Neural cell (in vitro differentiated cells): ENCODE measurements at regions not wholly inside any gene's neighbourhood (a gene's known extent, or its start where the extent isn't known, plus 50 kb on each side); places are given as distances from the start of the nearest gene placed in this dataset.

Experiments
- H2AFZ ChIP-seq: fragments of 200-600, 300-800 bp; sonication (generic), shearing (Covaris generic); 2 replicates; pipeline ENCODE4 v1.6.0; 2014; ENCODE audit warnings: low read depth, mild to moderate bottlenecking, antibody characterized with exemption, low read length, moderate library complexity
- H3F3A ChIP-seq: fragments of 200-600 bp; shearing (Covaris generic); 2 replicates; pipeline ENCODE4 v1.6.1; 2016; ENCODE audit warnings: mild to moderate bottlenecking, moderate library complexity, mixed read lengths, antibody characterized with exemption, low read length; ENCODE audit not compliant: insufficient read depth, poor library complexity, severe bottlenecking
- H3K27ac ChIP-seq: fragments of 200-600, 300-800 bp; sonication (generic), shearing (Covaris generic); 2 replicates; pipeline ENCODE4 v1.5.1; 2014; ENCODE audit warnings: mild to moderate bottlenecking, low read length, moderate library complexity
- H3K27me3 ChIP-seq: fragments of 300-800, 200-600 bp; sonication (generic), shearing (Covaris generic); 2 replicates; pipeline ENCODE4 v1.6.0; 2014; ENCODE audit warnings: mild to moderate bottlenecking, low read depth, low read length, moderate library complexity; ENCODE audit not compliant: insufficient read depth
- H3K36me3 ChIP-seq: fragments of 300-800, 200-600 bp; sonication (generic), shearing (Covaris generic); 2 replicates; pipeline ENCODE4 v1.5.1; 2014; ENCODE audit warnings: mild to moderate bottlenecking, antibody characterized with exemption, low read length, moderate library complexity; ENCODE audit not compliant: insufficient read depth
- H3K4me2 ChIP-seq: fragments of 300-800, 200-600 bp; sonication (generic), shearing (Covaris generic); 2 replicates; pipeline ENCODE4 v1.6.0; 2014; ENCODE audit warnings: mild to moderate bottlenecking, low read length
- H3K4me3 ChIP-seq: fragments of 300-800, 200-600 bp; sonication (generic), shearing (Covaris generic); 2 replicates; pipeline ENCODE4 v1.5.1; 2014; ENCODE audit warnings: mild to moderate bottlenecking, low read length, moderate library complexity
- H3K79me2 ChIP-seq: fragments of 200-600 bp; shearing (Covaris generic); replicated peaks from 2 replicates; pipeline ENCODE4 v1.6.0; 2014; ENCODE audit warnings: mild to moderate bottlenecking, low read length, moderate library complexity; ENCODE audit not compliant: insufficient read depth
- H3K9ac ChIP-seq: fragments of 300-800, 200-600 bp; sonication (generic), shearing (Covaris generic); 2 replicates; pipeline ENCODE4 v1.6.1; 2016; ENCODE audit warnings: mild to moderate bottlenecking, low read length, mixed read lengths
- H3K9me2 ChIP-seq: fragments of 200-600 bp; shearing (Covaris generic); 2 replicates; pipeline ENCODE4 v1.6.1; 2016; ENCODE audit warnings: mild to moderate bottlenecking, low read length, mixed read lengths; ENCODE audit not compliant: insufficient read depth
- H3K9me3 ChIP-seq: fragments of 200-600, 300-800 bp; sonication (generic), shearing (Covaris generic); 2 replicates; pipeline ENCODE4 v1.6.1; 2016; ENCODE audit warnings: mild to moderate bottlenecking, mixed run types, low read length, moderate library complexity, mixed read lengths
- H4K20me1 ChIP-seq: fragments of 200-600 bp; shearing (Covaris generic); 2 replicates; pipeline ENCODE4 v1.6.1; 2016; ENCODE audit warnings: mild to moderate bottlenecking, mixed run types; ENCODE audit not compliant: insufficient read depth
- CTCF ChIP-seq: fragments of 450-650 bp; IDR thresholded peaks from 2 replicates; pipeline ENCODE4 v1.5.1; 2014; ENCODE audit warnings: antibody characterized with exemption, mild to moderate bottlenecking, moderate library complexity; ENCODE audit not compliant: poor library complexity, severe bottlenecking
- EP300 ChIP-seq: fragments of 450-650 bp; conservative IDR thresholded peaks from 2 replicates; pipeline ENCODE4 v1.6.1; 2014; ENCODE audit warnings: antibody characterized with exemption, mild to moderate bottlenecking, moderate library complexity; ENCODE audit not compliant: poor library complexity, severe bottlenecking
- EZH2 ChIP-seq: fragments of 200-600, 300-800 bp; shearing (Covaris generic), sonication (generic); IDR thresholded peaks from 2 replicates; pipeline ENCODE4 v1.6.1; 2014; ENCODE audit warnings: antibody characterized with exemption, low read length, borderline replicate concordance, mild to moderate bottlenecking; ENCODE audit not compliant: insufficient read depth, poor library complexity, severe bottlenecking
- MXI1 ChIP-seq: fragments of 450-650 bp; conservative IDR thresholded peaks from 2 replicates; pipeline ENCODE4 v1.6.1; 2014; ENCODE audit warnings: antibody characterized with exemption, mild to moderate bottlenecking; ENCODE audit not compliant: poor library complexity, severe bottlenecking
- POLR2AphosphoS5 ChIP-seq: IDR thresholded peaks from 2 replicates; pipeline ENCODE4 v1.6.1; 2012
- RAD21 ChIP-seq: fragments of 450-650 bp; conservative IDR thresholded peaks from 2 replicates; pipeline ENCODE4 v1.6.1; 2014; ENCODE audit warnings: antibody characterized with exemption, mild to moderate bottlenecking, moderate library complexity
- REST ChIP-seq: IDR thresholded peaks from 2 replicates; pipeline ENCODE4 v1.6.1; 2012; ENCODE audit warnings: borderline replicate concordance
- SMC3 ChIP-seq: fragments of 450-650 bp; conservative IDR thresholded peaks from 2 replicates; pipeline ENCODE4 v1.6.1; 2014; ENCODE audit warnings: antibody characterized with exemption, mild to moderate bottlenecking, moderate library complexity; ENCODE audit not compliant: poor library complexity
- TAF1 ChIP-seq: IDR thresholded peaks from 2 replicates; pipeline ENCODE4 v1.6.1; 2012; ENCODE audit warnings: low read depth

DNA sequence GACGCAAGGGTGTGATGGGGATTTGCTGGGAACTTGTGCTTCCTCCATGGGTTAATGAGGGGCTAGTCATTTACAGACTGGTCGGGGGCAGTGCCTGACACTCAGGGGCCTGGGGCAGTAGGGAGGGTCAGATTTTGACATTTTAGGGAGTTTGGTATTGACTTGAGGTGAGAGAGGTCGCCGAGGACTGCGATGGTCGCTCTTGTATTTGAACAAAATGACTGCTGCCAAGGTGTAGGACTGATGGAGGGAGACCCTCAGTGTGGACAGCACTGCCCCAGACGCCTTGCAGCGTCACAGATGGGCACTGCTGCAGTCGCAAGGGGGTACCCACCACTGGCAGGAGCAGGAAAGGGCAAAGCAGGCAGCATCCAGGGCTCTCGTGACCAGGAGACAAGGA is 182.9 kb downstream of the RTP5 start:
- Histone ChIP-seq H3K36me3 (no peaks in the 10 kb centered on the region), H4K20me1 (no peaks in the 10 kb centered on the region), H3K9me3 (no peaks in the 10 kb centered on the region), H3K4me3 (no peak overlapping the region), H3K27ac (no peak overlapping the region), H3K79me2 (no peaks in the 10 kb centered on the region), H3F3A (no peaks in the 10 kb centered on the region), H3K4me2 (no peak overlapping the region), H3K27me3 (peaks cover 23% of the 10 kb centered on the region), H3K9ac (no peak overlapping the region), H3K9me2 (no peaks in the 10 kb centered on the region), H2AFZ (no peak overlapping the region)
- TF ChIP-seq EZH2, result no peak
- no peak for TF ChIP-seq RAD21
- TF ChIP-seq MXI1, result no peak
- TF ChIP-seq REST, result no peak
- no peak for TF ChIP-seq TAF1
- no peak for TF ChIP-seq POLR2AphosphoS5
- no peak for TF ChIP-seq CTCF
- TF ChIP-seq EP300, result no peak
- TF ChIP-seq SMC3, result no peak

GRCh38 chr2:242053921-242054320 is 184.4 kb downstream of the RTP5 start:
- Histone ChIP-seq H3K9ac (no peak overlapping the region), H2AFZ (no peak overlapping the region), H3K9me3 (no peaks in the 10 kb centered on the region), H4K20me1 (no peaks in the 10 kb centered on the region), H3K27me3 (peaks cover 8% of the 10 kb centered on the region), H3K9me2 (no peaks in the 10 kb centered on the region), H3K27ac (no peak overlapping the region), H3K36me3 (no peaks in the 10 kb centered on the region), H3K79me2 (no peaks in the 10 kb centered on the region), H3F3A (no peaks in the 10 kb centered on the region), H3K4me3 (no peak overlapping the region), H3K4me2 (no peak overlapping the region)
- TF ChIP-seq REST, result no peak
- no peak for TF ChIP-seq MXI1
- TF ChIP-seq CTCF, result no peak
